IPS-20b (cell line): ENCODE measurements at regions not wholly inside any gene's neighbourhood (a gene's known extent, or its start where the extent isn't known, plus 50 kb on each side); places are given as distances from the start of the nearest gene placed in this dataset.

Experiments used
- H3K27ac ChIP-seq: one replicate; pipeline ENCODE4 v1.5.1; 2013; ENCODE audit warnings: low read length
- H3K27me3 ChIP-seq: 2 replicates; pipeline ENCODE4 v1.6.1; 2013; ENCODE audit warnings: mild to moderate bottlenecking, low read length, inconsistent platforms; ENCODE audit not compliant: insufficient read depth
- H3K36me3 ChIP-seq: 2 replicates; pipeline ENCODE4 v1.6.1; 2013; ENCODE audit warnings: low read depth, mild to moderate bottlenecking, inconsistent platforms, low read length, moderate library complexity; ENCODE audit not compliant: insufficient read depth
- H3K4me1 ChIP-seq: 2 replicates; pipeline ENCODE4 v1.6.1; 2013; ENCODE audit warnings: mild to moderate bottlenecking, control low read depth, inconsistent platforms, low read length, moderate library complexity; ENCODE audit not compliant: insufficient read depth
- H3K4me3 ChIP-seq: 2 replicates; pipeline ENCODE4 v1.5.1; 2013; ENCODE audit warnings: mild to moderate bottlenecking, low read length, inconsistent platforms
- H3K9ac ChIP-seq: 2 replicates; pipeline ENCODE4 v1.6.1; 2013; ENCODE audit warnings: low read depth, mild to moderate bottlenecking, inconsistent platforms, low read length, moderate library complexity
- H3K9me3 ChIP-seq: 2 replicates; pipeline ENCODE4 v1.6.1; 2013; ENCODE audit warnings: mild to moderate bottlenecking, low read depth, low read length, inconsistent platforms; ENCODE audit not compliant: insufficient read depth

DNA sequence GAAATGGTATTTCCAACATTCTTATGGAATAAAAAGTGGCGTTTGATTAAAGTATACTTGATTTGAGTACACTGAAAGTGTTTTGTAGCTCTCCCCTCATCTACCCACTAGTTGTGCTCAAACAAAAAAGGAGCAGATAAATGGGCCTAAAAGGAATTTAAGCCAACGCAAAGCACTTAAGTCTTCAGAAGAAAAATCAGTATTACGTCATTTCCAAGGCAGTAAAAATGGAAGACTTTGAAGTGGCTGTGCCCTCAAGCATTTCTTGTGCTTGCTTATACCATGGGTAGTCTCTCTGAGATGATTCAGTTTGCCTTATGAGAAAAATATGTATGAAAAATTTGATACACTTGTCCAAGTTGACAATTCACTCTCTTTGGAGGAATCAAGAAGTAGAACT, 279.9 kb upstream of the CD180 start:
- Histone ChIP-seq H3K27ac (no peak overlapping the region), H3K9ac (no peak overlapping the region), H3K27me3 (no peaks in the 10 kb centered on the region), H3K4me1 (no peaks in the 10 kb centered on the region), H3K9me3 (no peaks in the 10 kb centered on the region), H3K4me3 (no peak overlapping the region), H3K36me3 (no peaks in the 10 kb centered on the region)

DNA sequence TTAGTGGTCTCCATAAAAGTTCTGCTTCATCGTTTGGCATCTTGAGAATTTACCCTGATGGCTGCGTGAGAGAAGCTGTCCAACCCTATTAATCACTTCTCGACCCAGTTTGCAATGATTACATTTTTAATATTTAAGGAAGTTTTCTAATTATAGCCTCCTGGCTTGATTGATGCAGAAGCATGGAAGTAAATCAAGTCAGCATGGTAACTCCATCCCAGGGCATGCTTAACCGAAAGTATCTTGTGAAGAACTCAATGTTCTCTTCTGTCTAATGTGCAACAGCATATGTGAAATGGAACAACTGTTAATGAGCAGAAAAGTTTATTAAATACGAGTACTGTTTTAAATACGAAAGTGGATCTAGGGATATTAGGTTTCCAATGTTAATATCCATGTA, 278.9 kb upstream of the CD180 start:
- Histone ChIP-seq H3K27ac (no peak overlapping the region), H3K36me3 (no peaks in the 10 kb centered on the region), H3K9me3 (no peaks in the 10 kb centered on the region), H3K4me1 (no peaks in the 10 kb centered on the region), H3K27me3 (no peaks in the 10 kb centered on the region), H3K9ac (no peak overlapping the region), H3K4me3 (no peak overlapping the region)

DNA sequence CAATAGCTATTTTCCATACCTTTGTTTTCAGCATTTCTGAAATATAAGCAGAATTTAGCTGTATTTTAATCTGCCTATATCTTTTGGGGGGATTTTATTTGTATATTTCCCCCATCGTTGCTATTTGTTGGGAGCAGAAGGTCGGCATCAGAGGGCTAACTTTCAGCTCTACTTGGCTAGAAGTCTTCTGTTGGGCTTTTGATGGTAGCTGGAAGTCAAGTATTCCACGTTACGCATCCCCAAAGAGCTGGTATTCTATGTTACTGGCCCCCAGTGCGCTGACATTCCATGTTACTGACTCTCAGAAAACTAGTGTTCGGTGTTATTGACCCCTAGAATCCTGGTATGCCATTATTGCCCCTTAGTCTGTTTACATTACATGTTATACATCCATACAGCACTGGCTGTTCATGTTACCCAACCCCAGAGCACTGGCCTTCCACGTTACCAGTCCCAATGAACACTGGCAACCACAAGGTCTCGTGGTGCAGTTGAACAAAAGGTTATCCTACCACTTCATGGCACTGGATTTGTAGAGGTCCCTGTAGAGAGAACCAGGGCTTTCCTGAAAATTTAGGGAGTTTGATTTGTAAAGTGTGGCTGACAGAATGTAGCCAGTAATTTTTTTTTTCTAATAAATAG, 278.1 kb upstream of the CD180 start:
- Histone ChIP-seq H3K36me3 (no peaks in the 10 kb centered on the region), H3K4me1 (no peaks in the 10 kb centered on the region), H3K9ac (no peak overlapping the region), H3K27ac (no peak overlapping the region), H3K27me3 (no peaks in the 10 kb centered on the region), H3K4me3 (no peak overlapping the region), H3K9me3 (no peaks in the 10 kb centered on the region)

DNA sequence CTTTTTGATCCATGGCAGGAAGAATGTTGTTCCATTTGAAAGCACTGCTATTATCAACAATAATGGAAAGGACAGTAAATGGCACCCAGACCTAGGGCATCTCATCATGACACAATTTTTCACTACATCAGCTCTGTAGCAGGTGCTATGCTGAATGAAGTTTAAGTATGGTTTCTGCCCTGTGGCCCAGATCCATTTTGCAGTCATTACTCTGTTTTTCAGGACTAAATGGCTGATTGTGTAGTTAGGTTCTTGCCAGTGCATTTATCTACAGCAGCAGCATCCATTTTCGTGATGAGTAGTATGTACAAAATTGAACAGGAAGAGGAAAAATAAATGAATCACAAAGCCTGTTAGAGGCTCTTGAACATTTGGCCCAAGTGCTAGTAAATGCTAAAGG, 270.5 kb upstream of the CD180 start:
- Histone ChIP-seq H3K4me1 (no peaks in the 10 kb centered on the region), H3K27ac (no peak overlapping the region), H3K36me3 (no peaks in the 10 kb centered on the region), H3K27me3 (no peaks in the 10 kb centered on the region), H3K4me3 (no peak overlapping the region), H3K9me3 (no peaks in the 10 kb centered on the region), H3K9ac (no peak overlapping the region)

DNA sequence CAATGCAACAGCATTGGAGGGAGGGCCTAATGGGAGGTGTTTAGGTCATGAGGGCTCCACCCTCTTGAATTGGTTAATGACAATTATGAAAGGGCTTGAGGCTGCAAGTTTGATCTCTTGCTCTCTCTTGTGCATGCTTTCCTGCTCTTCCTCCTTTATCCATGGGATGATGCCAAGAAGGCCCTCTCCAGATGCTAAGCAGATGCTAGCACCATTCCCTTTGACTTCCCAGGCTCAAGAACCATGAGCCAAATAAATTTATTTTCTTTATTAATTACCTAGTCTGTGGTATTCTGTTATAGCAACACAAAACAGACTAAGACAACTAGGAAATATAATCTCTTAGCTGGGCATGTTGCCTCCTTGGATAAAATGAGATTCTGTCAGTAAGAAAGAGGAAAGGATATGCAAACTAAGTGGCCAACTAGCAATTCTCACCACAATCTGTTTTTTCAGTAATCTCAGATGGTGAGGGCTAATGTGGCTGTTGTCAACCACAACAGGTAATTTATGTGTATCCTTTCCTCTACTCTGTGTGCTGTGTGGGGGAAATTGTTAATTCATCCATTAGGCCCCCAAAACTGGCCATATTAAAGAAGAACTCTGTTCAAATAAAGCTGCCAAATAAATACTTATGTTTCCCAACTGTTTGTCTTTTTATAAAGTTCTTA, 269.1 kb upstream of the CD180 start:
- H3K9me3 ChIP-seq, result no peaks in the 10 kb centered on the region
- H3K27ac ChIP-seq, result no peak overlapping the region
- H3K27me3 ChIP-seq, result no peaks in the 10 kb centered on the region

DNA sequence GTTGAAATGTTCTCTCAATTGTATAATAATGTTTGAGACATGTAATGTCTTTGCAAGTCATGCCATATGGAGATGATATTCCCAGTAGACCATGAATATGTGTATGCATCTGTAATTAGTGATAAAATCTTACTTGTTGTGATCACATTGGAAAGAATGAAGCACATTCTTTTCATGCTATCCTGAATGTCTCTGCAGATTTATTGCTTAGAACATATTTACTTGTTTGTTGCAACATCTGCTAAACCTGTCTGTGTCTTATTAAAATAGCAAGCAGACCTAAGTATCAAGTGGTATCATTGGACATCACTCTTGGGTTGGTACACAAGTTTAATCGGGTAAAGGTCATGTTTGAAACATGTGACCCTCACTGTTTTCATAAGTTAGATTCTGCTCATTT, 265.5 kb upstream of the CD180 start:
- Histone ChIP-seq H3K27ac (no peak overlapping the region), H3K4me3 (no peak overlapping the region), H3K36me3 (no peaks in the 10 kb centered on the region), H3K9me3 (no peaks in the 10 kb centered on the region), H3K9ac (no peak overlapping the region), H3K27me3 (no peaks in the 10 kb centered on the region), H3K4me1 (no peaks in the 10 kb centered on the region)

More for the DNA sequence above, 269.1 kb upstream of the CD180 start:
- Histone ChIP-seq H3K4me1 (no peaks in the 10 kb centered on the region), H3K9ac (no peak overlapping the region), H3K36me3 (no peaks in the 10 kb centered on the region), H3K4me3 (no peak overlapping the region)

DNA sequence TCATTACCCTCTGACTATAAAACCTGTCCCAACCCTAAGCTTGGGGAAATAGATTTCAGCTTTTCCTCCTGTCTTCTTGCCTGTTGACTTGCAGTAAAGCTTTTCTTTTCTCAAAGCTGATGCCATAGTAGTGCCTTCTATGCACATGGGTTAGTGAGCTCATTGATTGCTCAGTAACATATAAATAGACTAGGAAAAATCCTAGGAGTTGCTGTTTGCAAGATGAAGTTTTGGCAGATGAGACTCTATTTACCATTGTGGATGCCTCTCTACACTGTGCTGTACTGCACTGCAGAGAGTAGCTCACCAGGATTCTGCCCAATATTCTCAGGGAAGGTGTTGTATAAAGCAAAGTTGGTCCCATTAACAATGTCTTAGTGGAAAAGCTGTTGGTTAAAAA, 262.7 kb upstream of the CD180 start:
- Histone ChIP-seq H3K36me3 (no peaks in the 10 kb centered on the region), H3K27me3 (no peaks in the 10 kb centered on the region), H3K4me3 (no peak overlapping the region), H3K9ac (no peak overlapping the region), H3K4me1 (no peaks in the 10 kb centered on the region), H3K9me3 (no peaks in the 10 kb centered on the region), H3K27ac (no peak overlapping the region)

DNA sequence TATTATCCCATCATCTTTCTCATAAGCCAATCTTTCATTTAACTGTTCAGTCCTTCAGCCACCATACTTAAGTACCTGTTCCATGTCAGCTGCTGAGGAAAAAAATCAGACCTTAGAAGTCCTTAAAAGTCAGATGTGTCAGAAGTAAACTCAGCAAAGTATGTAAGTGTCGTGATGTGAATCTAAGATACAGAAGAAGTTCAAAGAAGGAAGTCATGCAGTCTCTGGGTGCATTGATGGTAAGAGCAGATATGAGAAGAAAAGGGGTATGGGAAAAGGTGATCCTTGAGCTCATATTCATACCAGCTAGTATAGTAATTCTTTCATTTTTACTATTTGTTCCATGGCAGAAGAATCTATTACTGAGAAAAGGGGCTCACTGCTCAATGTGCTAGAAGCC, 259.4 kb upstream of the CD180 start:
- Histone ChIP-seq H3K4me3 (no peak overlapping the region), H3K36me3 (no peaks in the 10 kb centered on the region), H3K27ac (no peak overlapping the region), H3K9me3 (no peaks in the 10 kb centered on the region), H3K9ac (no peak overlapping the region), H3K4me1 (no peaks in the 10 kb centered on the region), H3K27me3 (no peaks in the 10 kb centered on the region)

DNA sequence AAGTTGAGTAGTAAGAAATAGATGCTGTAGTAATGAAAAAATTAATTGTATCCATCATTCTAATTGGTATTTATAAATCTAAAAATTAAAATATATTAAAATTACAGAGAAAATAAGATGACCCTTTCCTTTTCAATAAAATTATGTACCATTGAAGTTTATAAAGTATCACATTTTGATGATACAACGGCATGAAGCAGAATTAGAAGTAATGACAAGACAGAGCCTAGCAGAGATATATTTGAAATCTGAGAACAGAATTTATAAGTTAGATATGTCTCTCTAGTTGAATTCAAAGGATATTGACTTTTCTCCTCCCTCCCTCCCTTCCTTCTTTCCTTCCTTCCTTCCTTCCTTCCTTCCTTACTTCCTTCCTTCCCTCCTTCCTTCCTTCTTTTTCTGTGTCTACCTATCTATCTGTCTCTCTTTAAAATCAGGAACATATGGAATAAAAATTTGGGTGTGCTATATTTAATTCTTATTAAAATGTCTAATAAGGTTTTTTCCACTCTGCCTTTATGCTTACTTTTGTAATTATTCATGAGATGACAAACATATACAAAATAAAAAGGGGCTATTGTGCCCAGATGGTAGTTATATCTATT, 258.5 kb upstream of the CD180 start:
- Histone ChIP-seq H3K4me3 (no peak overlapping the region), H3K4me1 (no peaks in the 10 kb centered on the region), H3K27ac (no peak overlapping the region), H3K36me3 (no peaks in the 10 kb centered on the region), H3K27me3 (no peaks in the 10 kb centered on the region), H3K9ac (no peak overlapping the region), H3K9me3 (no peaks in the 10 kb centered on the region)

DNA sequence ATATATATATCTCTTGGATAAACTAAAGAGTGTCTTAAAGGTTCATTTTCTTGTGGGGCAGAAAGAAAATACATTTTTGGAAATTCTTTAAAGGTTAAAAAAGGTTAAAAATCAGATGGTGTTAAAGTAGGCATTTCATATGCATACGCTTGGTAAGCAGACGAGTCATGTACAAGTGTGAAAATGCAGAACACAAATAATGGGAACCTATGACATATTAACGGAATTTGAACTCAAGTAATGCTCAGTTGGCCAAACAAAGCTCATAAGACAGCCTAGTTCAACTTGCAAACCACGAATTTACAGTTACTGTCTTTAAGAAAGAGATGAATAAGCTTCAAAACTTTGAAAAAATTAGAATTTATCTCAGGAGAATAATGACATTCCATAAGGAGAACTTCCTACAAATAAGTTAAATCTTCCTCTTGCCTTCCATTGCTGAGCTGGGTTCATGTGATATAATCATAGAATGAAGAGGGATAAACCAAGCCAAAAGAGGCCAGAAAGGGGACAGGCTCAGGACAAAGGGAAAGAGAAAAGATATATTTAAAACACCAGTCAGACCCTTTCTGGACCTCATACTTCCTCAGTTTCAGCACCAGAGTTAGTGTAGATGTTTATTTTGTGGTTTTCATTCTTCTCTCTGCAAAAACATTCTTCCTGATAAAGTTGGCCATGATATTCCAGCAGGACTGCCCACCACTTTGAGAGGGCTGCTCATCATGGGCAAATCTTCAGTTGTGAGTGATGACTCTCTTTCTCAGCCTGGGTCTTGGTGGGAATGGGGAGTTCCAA, 256.7 kb upstream of the CD180 start:
- H3K36me3 ChIP-seq, result no peaks in the 10 kb centered on the region
- no peaks in the 10 kb centered on the region for H3K4me1 ChIP-seq
- H3K9me3 ChIP-seq, result no peaks in the 10 kb centered on the region
- H3K9ac ChIP-seq, result no peak overlapping the region
- H3K27ac ChIP-seq, result no peak overlapping the region
- no peak overlapping the region for H3K4me3 ChIP-seq
- H3K27me3 ChIP-seq, result no peaks in the 10 kb centered on the region

DNA sequence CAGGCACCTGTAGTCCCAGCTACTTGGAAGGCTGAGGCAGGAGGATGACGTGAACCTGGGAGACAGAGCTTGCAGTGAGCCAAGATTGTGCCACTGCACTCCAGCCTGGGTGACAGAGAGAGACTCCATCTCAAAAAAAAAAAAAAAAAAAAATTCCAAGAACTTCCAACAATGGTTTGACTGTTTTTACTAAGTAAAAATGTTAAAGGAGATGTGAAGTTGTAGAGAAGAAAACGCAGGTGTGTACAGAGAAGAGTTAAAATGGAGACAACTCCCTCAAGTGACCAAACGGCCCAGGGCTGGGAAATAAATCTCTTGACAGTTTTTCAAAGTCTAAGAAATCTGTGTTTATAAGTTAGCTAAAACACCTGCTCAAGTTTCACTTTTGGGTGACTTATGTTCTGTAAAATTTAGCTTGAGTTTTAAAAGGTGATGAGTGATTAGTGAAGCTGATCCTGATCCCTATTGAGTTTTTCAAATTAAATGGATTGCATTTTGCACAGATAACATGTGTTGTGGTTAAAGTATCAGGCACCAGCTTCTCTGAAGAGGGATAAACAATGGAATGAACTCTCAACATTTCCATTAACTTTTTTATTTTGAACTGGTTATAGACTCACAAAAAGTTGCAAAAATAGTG, 255.2 kb upstream of the CD180 start:
- H3K4me3 ChIP-seq, result no peak overlapping the region
- H3K9ac ChIP-seq, result no peak overlapping the region
- no peaks in the 10 kb centered on the region for H3K27me3 ChIP-seq

More for the DNA sequence above, 255.2 kb upstream of the CD180 start:
- Histone ChIP-seq H3K4me1 (no peaks in the 10 kb centered on the region), H3K27ac (no peak overlapping the region), H3K36me3 (no peaks in the 10 kb centered on the region), H3K9me3 (no peaks in the 10 kb centered on the region)
